KG1 (cell line): ENCODE measurements at regions not wholly inside any gene's neighbourhood (a gene's known extent, or its start where the extent isn't known, plus 50 kb on each side); places are given as distances from the start of the nearest gene placed in this dataset.
"Not testable (repeated sequence)": the region's sequence is repeated elsewhere in the genome, so short reads cannot be mapped to it uniquely, and the experiment has no call there.

ENCODE experiments used
- DNase-seq: peaks from one replicate; lab custom pipeline; 2025; lab: John Stamatoyannopoulos, UW

GRCh38 chr3:4222574-4223175 lies 80.5 kb upstream of the SETMAR start:
- DNase-seq, result no peak

GRCh38 chr3:4223777-4224176 lies 79.4 kb upstream of the SETMAR start:
- no peak for DNase-seq

GRCh38 chr3:4224331-4224730 lies 78.8 kb upstream of the SETMAR start:
- no peak for DNase-seq

- no peak for DNase-seq
These were observed 78.1 kb upstream of the SETMAR start for GRCh38 chr3:4225005-4225471.

- no peak for DNase-seq
These were observed 74.9 kb upstream of the SETMAR start for GRCh38 chr3:4228295-4228694.

DNA sequence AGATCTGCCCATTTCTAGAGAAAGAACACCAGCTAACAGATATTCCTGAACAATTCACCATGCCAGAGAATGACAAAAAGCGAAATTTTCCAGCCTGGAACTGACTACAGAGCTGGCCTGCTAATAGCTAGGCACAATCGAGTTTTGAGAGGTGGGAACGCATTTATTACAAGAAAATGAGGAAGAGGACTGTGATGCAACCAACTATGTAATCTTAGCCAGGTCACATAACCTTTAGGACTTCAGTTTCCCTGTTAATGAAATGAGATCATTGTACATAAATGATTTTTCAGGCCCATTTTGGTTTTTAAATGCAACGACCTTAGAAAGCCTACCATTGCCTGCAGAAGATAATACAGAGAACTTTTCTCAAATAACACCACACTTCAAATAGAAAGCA lies 72.1 kb upstream of the SETMAR start:
- DNase-seq, result no peak

DNA sequence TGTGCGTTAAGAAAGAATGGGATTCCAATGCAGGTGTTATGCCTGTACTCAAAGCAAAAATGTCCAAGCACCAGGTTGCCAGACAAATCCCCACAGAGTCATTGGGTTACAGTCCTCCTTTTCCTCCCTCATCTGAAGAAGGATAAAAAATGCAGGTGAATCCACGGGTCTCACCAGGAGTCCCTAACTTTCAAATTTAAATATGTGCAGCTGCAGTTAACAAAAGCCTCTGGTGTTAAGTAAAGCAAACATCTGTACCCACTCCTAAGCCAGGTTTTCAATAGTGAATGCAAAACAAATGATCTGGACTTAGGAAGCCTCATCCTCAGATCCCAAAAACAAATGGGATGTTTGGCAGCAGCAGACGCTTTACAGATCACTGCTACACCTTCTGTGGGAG lies 70.4 kb upstream of the SETMAR start:
- DNase-seq, result no peak

DNA sequence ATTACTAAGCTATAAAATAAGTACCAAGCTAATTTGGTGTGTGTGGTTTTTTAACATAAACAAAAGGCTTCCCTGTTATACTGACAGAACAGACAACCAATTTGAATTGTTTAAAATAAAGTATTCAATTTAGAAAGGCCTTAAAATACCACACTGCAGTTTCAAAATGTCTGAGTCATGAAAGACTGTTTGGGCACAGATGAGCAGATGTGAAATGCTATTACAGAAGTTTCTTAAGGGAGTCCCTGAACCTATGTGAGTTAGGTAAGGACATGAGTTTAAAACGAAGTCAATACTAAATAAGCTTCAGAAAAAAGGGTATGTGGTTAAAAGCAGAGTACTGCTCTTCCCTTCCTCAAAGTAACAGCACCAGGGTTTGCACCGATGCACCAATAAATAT lies 69.7 kb upstream of the SETMAR start:
- DNase-seq, result no peak

- DNase-seq, result no peak
These were observed 68.3 kb upstream of the SETMAR start for GRCh38 chr3:4234889-4235288.

- DNase-seq, result no peak
These were observed 67.5 kb upstream of the SETMAR start for GRCh38 chr3:4235690-4236089.

GRCh38 chr3:4241595-4242170 lies 61.5 kb upstream of the SETMAR start:
- no peak for DNase-seq

DNA sequence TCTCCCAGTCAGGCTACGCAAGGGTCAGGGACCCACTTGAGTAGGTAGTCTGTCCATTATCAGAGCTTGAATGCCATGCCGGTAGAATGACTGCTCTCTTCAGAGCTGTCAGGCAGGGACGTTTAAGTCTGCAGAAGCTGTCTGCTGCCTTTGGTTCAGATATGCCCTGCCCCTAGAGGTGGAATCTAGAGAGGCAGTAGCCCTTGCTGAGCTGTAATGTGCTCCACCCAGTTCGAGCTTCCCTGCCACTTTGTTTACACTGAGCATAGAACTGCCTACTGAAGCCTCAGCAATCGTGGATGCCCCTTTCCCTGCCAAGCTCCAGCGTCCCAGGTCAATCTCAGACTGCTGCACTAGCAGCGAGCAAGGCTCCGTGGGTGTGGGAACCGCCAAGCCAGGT lies 57.5 kb upstream of the SETMAR start:
- DNase-seq, result no peak

DNA sequence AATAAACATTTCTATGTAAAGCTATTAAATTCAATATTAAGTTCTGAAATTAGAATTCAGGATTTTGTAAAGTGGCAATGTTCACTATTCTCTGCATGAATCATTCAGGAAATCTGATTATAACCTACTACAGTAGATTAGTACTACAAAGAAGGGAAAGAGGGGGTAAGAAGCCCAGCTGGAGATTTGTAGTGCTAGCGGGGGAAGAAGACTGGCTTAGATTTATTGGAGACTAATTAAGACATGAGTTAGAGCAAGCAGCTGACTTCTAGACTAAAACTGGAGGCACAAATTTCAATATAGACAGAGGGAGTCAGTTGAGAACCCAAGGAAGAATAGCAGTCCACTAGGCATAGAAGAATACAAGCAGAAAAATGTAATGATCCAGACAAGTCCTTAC lies 55.8 kb upstream of the SETMAR start:
- no peak for DNase-seq

DNA sequence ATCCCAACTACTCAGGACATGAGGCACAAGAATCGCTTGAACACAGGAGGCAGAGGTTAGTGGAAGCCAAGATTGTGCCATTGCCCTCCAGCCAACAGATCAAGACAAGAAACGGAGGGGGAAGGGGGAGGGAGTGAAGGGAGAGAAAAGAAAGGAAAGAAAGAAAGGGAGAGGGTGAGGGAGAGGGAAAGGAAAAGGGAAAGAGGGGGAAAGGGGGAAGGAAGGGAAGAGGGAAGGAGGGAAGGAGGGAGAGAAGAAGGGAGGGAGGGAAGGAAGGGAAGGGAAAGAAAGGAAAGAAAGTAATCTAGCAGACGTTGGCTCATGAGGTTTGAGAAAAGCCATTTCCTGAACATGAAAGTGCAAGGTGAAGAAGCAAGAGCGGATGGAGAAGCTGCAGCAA lies 53.1 kb upstream of the SETMAR start:
- no peak for DNase-seq

DNA sequence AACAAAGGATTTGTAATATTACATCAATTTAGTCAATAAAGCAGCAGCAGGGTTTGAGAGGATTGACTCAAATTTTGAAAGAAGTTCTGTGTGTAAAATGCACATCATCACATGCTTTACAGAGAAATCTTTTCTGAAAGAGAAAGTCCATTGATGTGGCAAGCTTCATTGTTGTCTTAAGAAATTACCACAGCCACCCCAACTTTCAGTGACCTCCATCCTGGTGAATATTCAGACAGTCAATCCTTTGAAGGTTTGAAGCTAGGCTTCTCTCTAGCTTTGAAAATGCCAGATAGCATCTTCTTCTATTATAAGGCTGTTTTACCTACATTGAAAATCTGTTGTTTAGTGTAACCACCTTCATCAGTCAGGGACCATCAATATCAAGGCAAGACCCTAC lies 51.8 kb upstream of the SETMAR start:
- no peak for DNase-seq

DNA sequence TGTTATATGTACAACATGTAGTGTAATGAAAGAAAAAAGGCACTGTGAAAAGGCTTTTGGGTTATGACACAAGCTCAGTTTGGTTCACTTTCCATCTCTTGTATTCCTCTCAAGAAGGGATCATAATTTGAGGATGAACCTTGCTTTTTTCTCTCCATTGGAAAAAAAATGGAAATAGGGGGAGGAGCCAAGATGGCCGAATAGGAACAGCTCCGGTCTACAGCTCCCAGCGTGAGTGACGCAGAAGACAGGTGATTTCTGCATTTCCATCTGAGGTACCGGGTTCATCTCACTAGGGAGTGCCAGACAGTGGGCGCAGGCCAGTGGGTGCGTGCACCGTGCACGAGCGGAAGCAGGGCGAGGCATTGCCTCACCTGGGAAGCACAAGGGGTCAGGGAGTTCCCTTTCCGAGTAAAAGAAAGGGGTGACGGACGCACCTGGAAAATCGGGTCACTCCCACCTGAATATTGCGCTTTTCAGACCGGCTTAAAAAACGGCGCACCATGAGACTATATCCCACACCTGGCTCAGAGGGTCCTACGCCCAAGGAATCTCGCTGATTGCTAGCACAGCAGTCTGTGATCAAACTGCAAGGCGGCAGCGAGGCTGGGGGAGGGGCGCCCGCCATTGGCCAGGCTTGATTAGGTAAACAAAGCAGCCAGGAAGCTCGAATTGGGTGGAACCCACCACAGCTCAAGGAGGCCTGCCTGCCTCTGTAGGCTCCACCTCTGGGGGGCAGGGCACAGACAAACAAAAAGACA lies 49.9 kb upstream of the SETMAR start:
- DNase-seq, result not testable (repeated sequence)
